ENCODE measurements at regions not wholly inside any gene's neighbourhood (a gene's known extent, or its start where the extent isn't known, plus 50 kb on each side); places are given as distances from the start of the nearest gene placed in this dataset.

- TF ChIP-seq CENPT (CRISPR knock-in tag; IDR thresholded peaks at IDR 0.05; ENCODE audit: low read depth), result no peak
- TF ChIP-seq ZNF629 (CRISPR knock-in tag; conservative IDR thresholded peaks at IDR 0.05), result peak; percentile 67; the same call in 1 of the 2 replicates
- TF ChIP-seq JUND (CRISPR knock-in tag; IDR thresholded peaks at IDR 0.05), result no peak
- TF ChIP-seq GATAD1 (CRISPR knock-in tag; IDR thresholded peaks at IDR 0.05), result no peak
- no peak for TF ChIP-seq ZNF552 (CRISPR knock-in tag; IDR thresholded peaks at IDR 0.05; ENCODE audit: borderline replicate concordance)
- no peak for TF ChIP-seq ZNF234 (CRISPR knock-in tag; conservative IDR thresholded peaks at IDR 0.05)
- 0 out of 2 replicates have a peak, but pooled peaks have one; percentile 52 for TF ChIP-seq MBD4 (IDR thresholded peaks at IDR 0.05; ENCODE audit: borderline replicate concordance, low read length)
- peak; percentile 45 for TF ChIP-seq PITX1 (CRISPR knock-in tag; IDR thresholded peaks at IDR 0.05)
- no peak for TF ChIP-seq ZNF180 (CRISPR knock-in tag; IDR thresholded peaks at IDR 0.05; ENCODE audit: borderline replicate concordance, low read depth)
- TF ChIP-seq TBX2 (CRISPR knock-in tag; IDR thresholded peaks at IDR 0.05; ENCODE audit: borderline replicate concordance), result peak; percentile 37; the same call in 1 of the 2 replicates
- no peak for TF ChIP-seq ZNF546 (CRISPR knock-in tag; conservative IDR thresholded peaks at IDR 0.05)
- TF ChIP-seq CREB3 (CRISPR knock-in tag; IDR thresholded peaks at IDR 0.05), result no peak
- no peak for TF ChIP-seq ZNF713 (CRISPR knock-in tag; IDR thresholded peaks at IDR 0.05)
- no peak for TF ChIP-seq ZNF121 (CRISPR knock-in tag; IDR thresholded peaks at IDR 0.05)
- TF ChIP-seq GABPA (IDR thresholded peaks at IDR 0.05; ENCODE audit: low read depth, low read length), result no peak
- TF ChIP-seq GABPA (CRISPR knock-in tag; IDR thresholded peaks at IDR 0.05; ENCODE audit: low read depth), result no peak
- no peak for TF ChIP-seq HNF4G (IDR thresholded peaks at IDR 0.05; ENCODE audit: borderline replicate concordance, low read depth, low read length)
- no peak for TF ChIP-seq HNF4G (CRISPR knock-in tag; IDR thresholded peaks at IDR 0.05; ENCODE audit: borderline replicate concordance, low read depth)
- TF ChIP-seq, protein P1, sequence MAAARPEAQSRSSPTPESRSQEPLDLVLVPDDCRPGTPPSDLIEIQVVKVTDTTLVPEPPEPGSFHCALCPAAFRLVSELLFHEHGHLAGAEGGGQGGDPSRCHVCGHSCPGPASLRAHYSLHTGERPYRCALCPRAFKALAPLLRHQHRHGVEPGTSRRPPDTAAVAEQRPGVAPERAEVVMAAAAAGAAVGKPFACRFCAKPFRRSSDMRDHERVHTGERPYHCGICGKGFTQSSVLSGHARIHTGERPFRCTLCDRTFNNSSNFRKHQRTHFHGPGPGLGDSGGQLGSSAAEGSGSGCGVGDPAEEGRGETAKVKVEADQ (CRISPR knock-in tag; IDR thresholded peaks at IDR 0.05; ENCODE audit: borderline replicate concordance), result no peak
- no peak for TF ChIP-seq CBX2 (IDR thresholded peaks at IDR 0.05; ENCODE audit: low read depth, low read length)
- no peak for TF ChIP-seq CBX2 (CRISPR knock-in tag; IDR thresholded peaks at IDR 0.05; ENCODE audit: low read depth)
- peak; percentile 86 for TF ChIP-seq NR2F2 (IDR thresholded peaks at IDR 0.05; ENCODE audit: borderline replicate concordance, low read depth)
- no peak for TF ChIP-seq KLF16 (CRISPR knock-in tag; IDR thresholded peaks at IDR 0.05)
- no peak for TF ChIP-seq SRF (IDR thresholded peaks at IDR 0.05; ENCODE audit: low read depth, low read length)
- TF ChIP-seq ZNF280B (CRISPR knock-in tag; IDR thresholded peaks at IDR 0.05; ENCODE audit: borderline replicate concordance), result no peak
- TF ChIP-seq LRRFIP1 (CRISPR knock-in tag; conservative IDR thresholded peaks at IDR 0.05), result no peak
Observed at GRCh38 chr1:228997721-228998144, 262.5 kb downstream of the RHOU start (continued).

Data from HepG2 (cell line).